ENCODE measurements at regions not wholly inside any gene's neighbourhood (a gene's known extent, or its start where the extent isn't known, plus 50 kb on each side); places are given as distances from the start of the nearest gene placed in this dataset.

DNA sequence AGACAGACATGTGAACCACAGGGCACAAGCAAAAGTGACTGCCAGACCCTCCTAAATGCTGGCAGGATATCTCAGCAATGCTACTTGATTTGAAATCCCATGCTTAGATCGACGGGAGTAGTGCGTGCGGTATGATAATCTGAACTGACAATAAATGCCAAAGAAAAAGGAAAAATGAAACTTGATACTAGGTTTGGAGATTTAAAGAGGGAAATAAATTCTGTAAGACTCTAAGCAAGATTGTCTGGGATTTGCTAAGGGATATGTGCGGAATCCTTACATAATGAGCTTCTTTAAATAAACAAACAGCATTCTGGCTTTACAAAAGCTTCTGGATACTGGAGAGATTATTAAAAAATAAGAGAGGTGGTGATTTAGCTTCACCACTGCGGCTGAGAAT is 203.6 kb downstream of the CAAP1 start (continued):
- TF ChIP-seq IRF2 (CRISPR knock-in tag; IDR thresholded peaks at IDR 0.05; ENCODE audit: borderline replicate concordance, low read depth) (no peak), MXD4 (CRISPR knock-in tag; IDR thresholded peaks at IDR 0.05; ENCODE audit: borderline replicate concordance) (no peak), FOXP1 (CRISPR knock-in tag; IDR thresholded peaks at IDR 0.05; ENCODE audit: borderline replicate concordance) (no peak), OVOL2 (CRISPR knock-in tag; IDR thresholded peaks at IDR 0.05; ENCODE audit: borderline replicate concordance) (no peak), GRHL2 (CRISPR knock-in tag; IDR thresholded peaks at IDR 0.05; ENCODE audit: insufficient replicate concordance, severe bottlenecking) (no peak), ZNF138 (CRISPR knock-in tag; conservative IDR thresholded peaks at IDR 0.05) (no peak)

DNA sequence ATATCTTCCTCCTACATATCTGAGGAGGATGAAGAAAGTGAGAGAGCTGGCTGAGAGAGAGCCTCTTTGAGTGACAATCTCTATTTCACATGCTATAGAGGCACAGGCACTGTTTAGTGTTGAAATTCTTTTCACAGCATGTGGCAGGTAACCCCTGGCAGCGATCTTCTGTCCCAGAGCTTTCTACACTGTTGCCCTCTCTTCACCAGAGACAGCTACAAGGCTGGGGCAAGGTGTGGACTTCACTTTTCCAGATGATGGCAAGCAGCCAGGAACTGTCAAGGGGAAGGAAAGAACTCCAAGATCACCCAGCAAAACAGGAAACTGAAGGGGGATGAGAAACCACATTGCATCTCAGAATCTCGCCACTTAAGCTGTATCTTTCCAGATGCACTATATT is 205.2 kb downstream of the CAAP1 start:
- no peaks in the 10 kb centered on the region for H3K9me3 Mint-ChIP-seq
- no peak overlapping the region for H3K4me3 Mint-ChIP-seq
- CTCF ChIA-PET: interaction anchor here (0.6 kb wide), 1 partner anchor 268 kb away, joined by 3 read pairs; no protein-coding TSS in a partner anchor
- ATAC-seq (peak; percentile 67), DNase-seq (ENCODE audit: low spot score) (no peak)
- no peak overlapping the region for H3K27ac Mint-ChIP-seq
- TF ChIP-seq, protein P1, sequence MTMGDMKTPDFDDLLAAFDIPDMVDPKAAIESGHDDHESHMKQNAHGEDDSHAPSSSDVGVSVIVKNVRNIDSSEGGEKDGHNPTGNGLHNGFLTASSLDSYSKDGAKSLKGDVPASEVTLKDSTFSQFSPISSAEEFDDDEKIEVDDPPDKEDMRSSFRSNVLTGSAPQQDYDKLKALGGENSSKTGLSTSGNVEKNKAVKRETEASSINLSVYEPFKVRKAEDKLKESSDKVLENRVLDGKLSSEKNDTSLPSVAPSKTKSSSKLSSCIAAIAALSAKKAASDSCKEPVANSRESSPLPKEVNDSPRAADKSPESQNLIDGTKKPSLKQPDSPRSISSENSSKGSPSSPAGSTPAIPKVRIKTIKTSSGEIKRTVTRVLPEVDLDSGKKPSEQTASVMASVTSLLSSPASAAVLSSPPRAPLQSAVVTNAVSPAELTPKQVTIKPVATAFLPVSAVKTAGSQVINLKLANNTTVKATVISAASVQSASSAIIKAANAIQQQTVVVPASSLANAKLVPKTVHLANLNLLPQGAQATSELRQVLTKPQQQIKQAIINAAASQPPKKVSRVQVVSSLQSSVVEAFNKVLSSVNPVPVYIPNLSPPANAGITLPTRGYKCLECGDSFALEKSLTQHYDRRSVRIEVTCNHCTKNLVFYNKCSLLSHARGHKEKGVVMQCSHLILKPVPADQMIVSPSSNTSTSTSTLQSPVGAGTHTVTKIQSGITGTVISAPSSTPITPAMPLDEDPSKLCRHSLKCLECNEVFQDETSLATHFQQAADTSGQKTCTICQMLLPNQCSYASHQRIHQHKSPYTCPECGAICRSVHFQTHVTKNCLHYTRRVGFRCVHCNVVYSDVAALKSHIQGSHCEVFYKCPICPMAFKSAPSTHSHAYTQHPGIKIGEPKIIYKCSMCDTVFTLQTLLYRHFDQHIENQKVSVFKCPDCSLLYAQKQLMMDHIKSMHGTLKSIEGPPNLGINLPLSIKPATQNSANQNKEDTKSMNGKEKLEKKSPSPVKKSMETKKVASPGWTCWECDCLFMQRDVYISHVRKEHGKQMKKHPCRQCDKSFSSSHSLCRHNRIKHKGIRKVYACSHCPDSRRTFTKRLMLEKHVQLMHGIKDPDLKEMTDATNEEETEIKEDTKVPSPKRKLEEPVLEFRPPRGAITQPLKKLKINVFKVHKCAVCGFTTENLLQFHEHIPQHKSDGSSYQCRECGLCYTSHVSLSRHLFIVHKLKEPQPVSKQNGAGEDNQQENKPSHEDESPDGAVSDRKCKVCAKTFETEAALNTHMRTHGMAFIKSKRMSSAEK (CRISPR knock-in tag; IDR thresholded peaks at IDR 0.05; ENCODE audit: borderline replicate concordance): no peak
- TF ChIP-seq, protein P2, sequence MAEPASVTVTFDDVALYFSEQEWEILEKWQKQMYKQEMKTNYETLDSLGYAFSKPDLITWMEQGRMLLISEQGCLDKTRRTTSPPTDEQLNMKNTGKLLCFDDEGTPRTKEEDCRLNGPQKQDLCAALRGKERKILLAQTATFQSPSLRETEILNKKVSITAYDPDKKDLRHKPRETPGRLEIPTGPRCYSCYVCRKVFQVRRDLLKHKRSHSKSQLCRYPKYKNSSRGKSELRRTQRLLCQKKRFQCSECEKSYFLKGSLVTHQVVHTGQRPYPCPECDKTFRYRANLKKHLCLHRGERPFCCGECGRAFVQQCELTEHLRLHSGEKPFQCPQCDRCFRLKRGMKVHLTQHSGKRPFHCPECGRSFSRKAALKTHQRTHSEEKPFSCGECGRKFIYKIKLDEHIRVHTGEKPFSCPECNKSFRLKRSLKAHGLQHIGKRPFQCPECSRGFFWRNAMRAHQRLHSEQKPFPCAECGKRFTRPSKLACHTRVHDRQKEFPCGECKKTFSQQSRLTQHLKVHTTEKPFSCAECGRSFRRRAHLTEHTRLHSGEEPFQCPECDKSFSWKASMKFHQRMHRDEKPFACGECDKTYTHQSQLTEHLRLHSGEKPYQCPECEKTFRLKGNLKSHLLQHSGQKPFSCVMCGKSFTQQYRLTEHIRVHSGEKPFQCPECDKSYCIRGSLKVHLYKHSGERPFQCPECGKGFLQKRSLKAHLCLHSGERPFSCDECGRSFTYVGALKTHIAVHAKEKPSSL (CRISPR knock-in tag; conservative IDR thresholded peaks at IDR 0.05): no peak
- peaks cover 8% of the 10 kb centered on the region for H3K4me1 Mint-ChIP-seq
- H3K27me3 Mint-ChIP-seq (ENCODE audit: low read depth): no peaks in the 10 kb centered on the region; the same call in 1 of the 2 replicates
- POLR2A ChIA-PET: no interaction called here
- H3K36me3 Mint-ChIP-seq: no peaks in the 10 kb centered on the region

DNA sequence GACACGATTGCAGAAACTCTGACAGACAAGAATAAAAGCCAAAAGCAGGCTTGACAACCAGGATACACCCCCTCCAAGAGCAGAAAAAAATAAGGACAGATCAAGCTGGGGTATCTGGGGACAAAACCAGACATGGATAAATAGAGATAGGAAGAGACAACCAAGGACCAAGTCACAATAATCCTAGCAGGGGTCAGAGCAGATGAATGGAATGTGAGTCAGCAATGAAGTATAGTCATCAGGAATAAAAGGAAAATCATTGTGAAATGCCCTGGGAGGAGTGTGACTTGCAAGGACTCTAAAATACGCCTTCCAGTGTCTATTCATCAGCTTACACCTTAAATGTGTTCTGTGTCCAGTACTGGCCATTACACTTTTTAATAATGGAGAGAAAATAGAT is 206.8 kb downstream of the CAAP1 start:
- TF ChIP-seq, protein P2 (CRISPR knock-in tag; conservative IDR thresholded peaks at IDR 0.05): no peak
- TF ChIP-seq NFYB (CRISPR knock-in tag; conservative IDR thresholded peaks at IDR 0.05; ENCODE audit: low read depth): no peak
- TF ChIP-seq HMGA2 (CRISPR knock-in tag; IDR thresholded peaks at IDR 0.05): peak; percentile 17; the same call in 1 of the 2 replicates
- ATAC-seq (no peak), DNase-seq (ENCODE audit: low spot score) (no peak)
- Mint-ChIP-seq H3K4me1 (peaks cover 24% of the 10 kb centered on the region), H3K36me3 (no peaks in the 10 kb centered on the region), H3K9me3 (no peaks in the 10 kb centered on the region), H3K27ac (no peak overlapping the region), H3K27me3 (ENCODE audit: low read depth) (no peaks in the 10 kb centered on the region), H3K4me3 (no peak overlapping the region)
- POLR2A ChIA-PET: no interaction called here
- CTCF ChIA-PET: interaction anchor here (1.5 kb wide), 1 partner anchor 39 kb away, joined by 3 read pairs; no protein-coding TSS in a partner anchor

DNA sequence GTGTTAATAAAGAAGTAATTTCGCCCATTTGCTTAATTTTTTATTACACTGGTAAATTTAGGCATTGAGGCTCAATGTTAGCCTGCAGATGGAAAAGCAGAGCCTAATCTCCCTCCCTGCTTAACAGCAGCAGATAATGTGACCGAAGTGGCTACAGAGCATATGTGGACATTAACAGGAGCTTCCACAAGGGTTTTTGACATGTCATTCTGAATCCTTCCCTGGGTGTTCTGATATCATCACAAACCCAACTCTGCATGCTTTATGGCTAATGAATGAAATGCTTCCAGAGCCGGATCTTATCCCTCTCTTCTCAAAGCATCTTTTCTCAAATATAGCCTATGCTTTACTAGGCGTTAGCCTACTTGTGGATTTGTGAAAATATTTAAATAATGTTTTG is 208.6 kb downstream of the CAAP1 start:
- H3K27ac Mint-ChIP-seq: no peak overlapping the region
- DNase-seq (ENCODE audit: low spot score) (no peak), ATAC-seq (no peak)
- ChIA-PET CTCF (interaction anchor here (1.3 kb wide), 1 partner anchor 39 kb away, joined by 4 read pairs; no protein-coding TSS in a partner anchor), POLR2A (no interaction called here)
- H3K4me3 Mint-ChIP-seq: no peak overlapping the region
- H3K9me3 Mint-ChIP-seq: no peaks in the 10 kb centered on the region
- peaks cover 30% of the 10 kb centered on the region for H3K4me1 Mint-ChIP-seq
- no peaks in the 10 kb centered on the region for H3K27me3 Mint-ChIP-seq (ENCODE audit: low read depth)
- TF ChIP-seq, protein P3, sequence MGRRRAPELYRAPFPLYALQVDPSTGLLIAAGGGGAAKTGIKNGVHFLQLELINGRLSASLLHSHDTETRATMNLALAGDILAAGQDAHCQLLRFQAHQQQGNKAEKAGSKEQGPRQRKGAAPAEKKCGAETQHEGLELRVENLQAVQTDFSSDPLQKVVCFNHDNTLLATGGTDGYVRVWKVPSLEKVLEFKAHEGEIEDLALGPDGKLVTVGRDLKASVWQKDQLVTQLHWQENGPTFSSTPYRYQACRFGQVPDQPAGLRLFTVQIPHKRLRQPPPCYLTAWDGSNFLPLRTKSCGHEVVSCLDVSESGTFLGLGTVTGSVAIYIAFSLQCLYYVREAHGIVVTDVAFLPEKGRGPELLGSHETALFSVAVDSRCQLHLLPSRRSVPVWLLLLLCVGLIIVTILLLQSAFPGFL (CRISPR knock-in tag; IDR thresholded peaks at IDR 0.05; ENCODE audit: borderline replicate concordance): no peak
- no peak for TF ChIP-seq CBFB (CRISPR knock-in tag; IDR thresholded peaks at IDR 0.05; ENCODE audit: low read depth)
- TF ChIP-seq, protein P4, sequence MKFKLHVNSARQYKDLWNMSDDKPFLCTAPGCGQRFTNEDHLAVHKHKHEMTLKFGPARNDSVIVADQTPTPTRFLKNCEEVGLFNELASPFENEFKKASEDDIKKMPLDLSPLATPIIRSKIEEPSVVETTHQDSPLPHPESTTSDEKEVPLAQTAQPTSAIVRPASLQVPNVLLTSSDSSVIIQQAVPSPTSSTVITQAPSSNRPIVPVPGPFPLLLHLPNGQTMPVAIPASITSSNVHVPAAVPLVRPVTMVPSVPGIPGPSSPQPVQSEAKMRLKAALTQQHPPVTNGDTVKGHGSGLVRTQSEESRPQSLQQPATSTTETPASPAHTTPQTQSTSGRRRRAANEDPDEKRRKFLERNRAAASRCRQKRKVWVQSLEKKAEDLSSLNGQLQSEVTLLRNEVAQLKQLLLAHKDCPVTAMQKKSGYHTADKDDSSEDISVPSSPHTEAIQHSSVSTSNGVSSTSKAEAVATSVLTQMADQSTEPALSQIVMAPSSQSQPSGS (CRISPR knock-in tag; IDR thresholded peaks at IDR 0.05; ENCODE audit: borderline replicate concordance, low read depth): no peak
- no peaks in the 10 kb centered on the region for H3K36me3 Mint-ChIP-seq
